PC-9 (cell line): ENCODE measurements at regions not wholly inside any gene's neighbourhood (a gene's known extent, or its start where the extent isn't known, plus 50 kb on each side); places are given as distances from the start of the nearest gene placed in this dataset.

Experiments used
- BruUV-seq: library from RNA; stranded (reverse); fragments of 400-500 nt; replicated peaks from 2 replicates; lab custom pipeline; 2021; lab: Mats Ljungman, UMichigan
- CTCF ChIA-PET: fragments of 300-600 bp; sonication (Branson Sonifier 250); formaldehyde crosslinking; loops from one replicate; lab custom pipeline; 2022; ENCODE audit warnings: antibody characterized with exemption; lab: Charles Lee
- POLR2A ChIA-PET: fragments of 300-600 bp; sonication (Branson Sonifier 250); formaldehyde crosslinking; loops from one replicate; lab custom pipeline; 2022; ENCODE audit warnings: antibody characterized with exemption; ENCODE audit not compliant: unreplicated experiment; lab: Charles Lee
- DNase-seq, 2 experiments: peaks; one replicate each; pipeline versions ENCODE4 v3.0.0 to v3.0.0-alpha.2; 2015 to 2022; ENCODE audit warnings: mixed read lengths in 1 of 2
- H2AFZ ChIP-seq: fragments of 200-600 bp; sonication (generic); 2 replicates; pipeline ENCODE4 v1.8.1; 2017; ENCODE audit warnings: antibody characterized with exemption
- H3F3A ChIP-seq: fragments of 200-600 bp; sonication (generic); 2 replicates; pipeline ENCODE4 v1.8.1; 2017; ENCODE audit warnings: antibody characterized with exemption, mild to moderate bottlenecking, low read depth; ENCODE audit not compliant: insufficient read depth
- H3K27ac ChIP-seq: fragments of 200-600 bp; sonication (generic); 2 replicates; pipeline ENCODE4 v1.6.1; 2016; ENCODE audit warnings: mixed run types
- H3K27me3 ChIP-seq: fragments of 200-600 bp; sonication (generic); 2 replicates; pipeline ENCODE4 v1.6.1; 2016; ENCODE audit warnings: low read depth, mixed run types; ENCODE audit not compliant: insufficient read depth
- H3K36me3 ChIP-seq: fragments of 200-600 bp; sonication (generic); 2 replicates; pipeline ENCODE4 v1.6.1; 2016; ENCODE audit warnings: low read depth, mixed run types
- H3K4me1 ChIP-seq: fragments of 200-600 bp; sonication (generic); replicated peaks from 2 replicates; pipeline ENCODE4 v1.6.1; 2016; ENCODE audit warnings: mixed run types; ENCODE audit not compliant: insufficient read depth
- H3K4me2 ChIP-seq: fragments of 200-600 bp; sonication (generic); 2 replicates; pipeline ENCODE4 v1.6.1; 2017; ENCODE audit warnings: mixed run types
- H3K4me3 ChIP-seq: fragments of 200-600 bp; sonication (generic); 2 replicates; pipeline ENCODE4 v1.6.1; 2016; ENCODE audit warnings: mixed run types
- H3K79me2 ChIP-seq: fragments of 200-600 bp; sonication (generic); 2 replicates; pipeline ENCODE4 v1.6.1; 2017; ENCODE audit warnings: low read depth, mixed run types
- H3K9me2 ChIP-seq: fragments of 200-600 bp; sonication (generic); 2 replicates; pipeline ENCODE4 v1.8.1; 2017; ENCODE audit warnings: mild to moderate bottlenecking; ENCODE audit not compliant: insufficient read depth
- H3K9me3 ChIP-seq: fragments of 200-600 bp; sonication (generic); 2 replicates; pipeline ENCODE4 v1.8.1; 2016; ENCODE audit warnings: low read depth; ENCODE audit not compliant: insufficient read depth
- H4K20me1 ChIP-seq: fragments of 200-600 bp; sonication (generic); 2 replicates; pipeline ENCODE4 v1.8.1; 2017; ENCODE audit not compliant: insufficient read depth
- CTCF ChIP-seq: fragments of 200-600 bp; sonication (generic); conservative IDR thresholded peaks from 2 replicates; pipeline ENCODE4 v1.6.1; 2017; ENCODE audit warnings: mixed run types, antibody characterized with exemption, mild to moderate bottlenecking, moderate library complexity
- EZH2 ChIP-seq: fragments of 200-600 bp; sonication (generic); IDR thresholded peaks from 2 replicates; pipeline ENCODE4 v1.8.0; 2017; ENCODE audit warnings: antibody characterized with exemption, low read depth
- intact Hi-C: fragments of 100-400 bp; cut with micrococcal nuclease; formaldehyde crosslinking; loops from one replicate; pipeline ENCODE4 v1.10.0; 2022; ENCODE audit not compliant: unreplicated experiment

GRCh38 chr3:64454768-64455167 lies 229.5 kb upstream of the PRICKLE2 start:
- BruUV-seq = no TSS peak
- Histone ChIP-seq H3K9me2 (no peaks in the 10 kb centered on the region), H3K4me1 (no peaks in the 10 kb centered on the region), H3K79me2 (no peaks in the 10 kb centered on the region), H2AFZ (no peak overlapping the region), H3K27me3 (no peaks in the 10 kb centered on the region), H3K36me3 (no peaks in the 10 kb centered on the region), H4K20me1 (no peaks in the 10 kb centered on the region), H3F3A (no peaks in the 10 kb centered on the region), H3K4me3 (no peak overlapping the region), H3K9me3 (no peaks in the 10 kb centered on the region), H3K4me2 (no peak overlapping the region), H3K27ac (no peak overlapping the region)
- intact Hi-C loops = no loop called here
- DNase-seq = no peak
- POLR2A ChIA-PET = no interaction called here
- no peak for TF ChIP-seq CTCF
- no peak for TF ChIP-seq EZH2
- CTCF ChIA-PET = no interaction called here

- DNase-seq = no peak
- Histone ChIP-seq H3K9me3 (no peaks in the 10 kb centered on the region), H3K27me3 (no peaks in the 10 kb centered on the region), H3K4me2 (no peak overlapping the region), H3K27ac (no peak overlapping the region), H2AFZ (no peak overlapping the region), H3K9me2 (no peaks in the 10 kb centered on the region), H3F3A (no peaks in the 10 kb centered on the region), H3K4me3 (no peak overlapping the region), H4K20me1 (no peaks in the 10 kb centered on the region), H3K79me2 (no peaks in the 10 kb centered on the region), H3K36me3 (no peaks in the 10 kb centered on the region), H3K4me1 (no peaks in the 10 kb centered on the region)
- CTCF ChIA-PET = no interaction called here
- intact Hi-C loops = no loop called here
- POLR2A ChIA-PET = no interaction called here
- TF ChIP-seq CTCF = no peak
- no peak for TF ChIP-seq EZH2
- no TSS peak for BruUV-seq
Observed at GRCh38 chr3:64454179-64454578, 228.9 kb upstream of the PRICKLE2 start.

GRCh38 chr3:64451283-64452012 lies 226.2 kb upstream of the PRICKLE2 start:
- Histone ChIP-seq H2AFZ (no peak overlapping the region), H3K79me2 (no peaks in the 10 kb centered on the region), H3K27ac (no peak overlapping the region), H3F3A (no peaks in the 10 kb centered on the region), H4K20me1 (no peaks in the 10 kb centered on the region), H3K9me3 (no peaks in the 10 kb centered on the region), H3K9me2 (no peaks in the 10 kb centered on the region), H3K36me3 (no peaks in the 10 kb centered on the region), H3K4me3 (no peak overlapping the region), H3K4me2 (no peak overlapping the region), H3K4me1 (no peaks in the 10 kb centered on the region), H3K27me3 (no peaks in the 10 kb centered on the region)
- ChIA-PET CTCF (no interaction called here), POLR2A (no interaction called here)
- BruUV-seq = no TSS peak
- DNase-seq = no peak
- TF ChIP-seq EZH2 = no peak
- no peak for TF ChIP-seq CTCF
- intact Hi-C loops = no loop called here
